Stomach (tissue), 8 donors: ENCODE measurements at regions not wholly inside any gene's neighbourhood (a gene's known extent, or its start where the extent isn't known, plus 50 kb on each side); places are given as distances from the start of the nearest gene placed in this dataset.

Experiments
- DNase-seq, 2 donors: peaks; one replicate each; pipeline versions ENCODE4 v3.0.0 to v3.0.0-alpha.2; 2013 to 2019
- H3K27ac ChIP-seq, 5 donors: fragments of 200-600 bp in 4 of 5; sonication (generic) in 4 of 5; one replicate each; pipeline ENCODE4 v1.5.1; 2013 to 2019; ENCODE audit warnings: mild to moderate bottlenecking in 1 of 5, moderate library complexity in 1 of 5
- H3K27me3 ChIP-seq, 3 donors: fragments of 200-600 bp; sonication (generic); one replicate each; pipeline ENCODE4 v1.5.1; 2017 to 2019; ENCODE audit warnings: mixed run types in 1 of 3
- H3K36me3 ChIP-seq, 4 donors: fragments of 200-600 bp; sonication (generic); 1 replicate in 3 of 4; 2 replicates in 1 of 4; pipeline ENCODE4 v1.5.1; 2016 to 2019
- H3K4me1 ChIP-seq, 4 donors: fragments of 200-600 bp; sonication (generic); one replicate each; pipeline ENCODE4 v1.5.1; 2016 to 2019
- H3K4me3 ChIP-seq, 4 donors: fragments of 200-600 bp; sonication (generic) in 3 of 4; one replicate each; pipeline ENCODE4 v1.5.1; 2016 to 2019; ENCODE audit warnings: mild to moderate bottlenecking in 1 of 4
- H3K9me3 ChIP-seq, 4 donors: fragments of 200-600 bp; sonication (generic); one replicate each; pipeline ENCODE4 v1.5.1; 2016 to 2019
- CTCF ChIP-seq, 7 experiments: fragments of 450-650 bp in 4 of 7; fragments of 200-600 bp in 3 of 7; sonication (generic) in 3 of 7; IDR thresholded peaks; one replicate each; pipeline ENCODE4 v1.5.1; 2016 to 2019; ENCODE audit warnings: antibody characterized with exemption in 7 of 7, control low read depth in 2 of 7, mild to moderate bottlenecking in 1 of 7
- EP300 ChIP-seq: sonication (generic); formaldehyde crosslinking; IDR thresholded peaks from one replicate; pipeline ENCODE4 v1.6.1; 2017; ENCODE audit warnings: antibody characterized with exemption
- POLR2A ChIP-seq, 4 donors: fragments of 450-650 bp; IDR thresholded peaks; one replicate each; pipeline ENCODE4 v1.6.1; 2016; ENCODE audit warnings: antibody characterized with exemption in 4 of 4, control low read depth in 2 of 4, mild to moderate bottlenecking in 1 of 4, moderate library complexity in 1 of 4
- POLR2AphosphoS5 ChIP-seq, 3 donors: sonication (generic); formaldehyde crosslinking; IDR thresholded peaks; one replicate each; pipeline ENCODE4 v1.6.1; 2016; ENCODE audit warnings: antibody characterized with exemption in 3 of 3
- WGBS, 5 donors: extraction: QIAGEN DNeasy Blood & Tissue Kit in 3 of 5; methylation state at CpG; one replicate each; pipeline versions ENCODE4 v1.1.5 to v1.1.7; 2013 to 2018; 5-methylcytosine and 5-hydroxymethylcytosine counted together
- intact Hi-C: fragments of 100-400 bp; cut with DNase I; formaldehyde crosslinking; loops from one replicate; pipeline ENCODE4 v1.15.1; 2023; ENCODE audit warnings: low total_unique reads
- donor health status: healthy with polysubstance abuse.
- donor health status: Bipolar disorder and iron deficiency.
- donor health status: healthy.

GRCh38 chr9:12464910-12465512 is 228.2 kb upstream of the TYRP1 start:
- intact Hi-C loops: no loop called here
- Histone ChIP-seq H3K36me3 (no peaks in the 10 kb centered on the region), H3K27ac (no peak overlapping the region), H3K9me3 (no peaks in the 10 kb centered on the region), H3K27me3 (no peaks in the 10 kb centered on the region), H3K4me3 (no peak overlapping the region), H3K4me1 (no peaks in the 10 kb centered on the region)
- 0 to 2% (median 0%) methylated on average over 2 of the region's 2 CpGs for WGBS, 5 donors
- peak in 1 of 2 donors; percentile 56 for DNase-seq
- TF ChIP-seq EP300: no peak
- peak in 2 of 7 experiments; percentile 31 to 49 for TF ChIP-seq CTCF (IDR thresholded peaks at IDR 0.05)
- TF ChIP-seq POLR2A (IDR thresholded peaks at IDR 0.05): no peak
- no peak for TF ChIP-seq POLR2AphosphoS5 (IDR thresholded peaks at IDR 0.05)

GRCh38 chr9:12469084-12469483 is 224.1 kb upstream of the TYRP1 start:
- Histone ChIP-seq H3K36me3 (no peaks in the 10 kb centered on the region), H3K27me3 (no peaks in the 10 kb centered on the region), H3K4me3 (no peak overlapping the region), H3K9me3 (peaks cover 0 to 3% (median 0%) of the 10 kb centered on the region in 4 donors), H3K27ac (no peak overlapping the region), H3K4me1 (no peaks in the 10 kb centered on the region)
- intact Hi-C loops: no loop called here
- no peak for DNase-seq
- TF ChIP-seq CTCF (IDR thresholded peaks at IDR 0.05) (no peak), EP300 (no peak), POLR2AphosphoS5 (IDR thresholded peaks at IDR 0.05) (no peak), POLR2A (IDR thresholded peaks at IDR 0.05) (no peak)
- whole genome bisulfite sequencing, 5 donors: 86 to 95% (median 91%) methylated on average over 1 of the region's 1 CpG

DNA sequence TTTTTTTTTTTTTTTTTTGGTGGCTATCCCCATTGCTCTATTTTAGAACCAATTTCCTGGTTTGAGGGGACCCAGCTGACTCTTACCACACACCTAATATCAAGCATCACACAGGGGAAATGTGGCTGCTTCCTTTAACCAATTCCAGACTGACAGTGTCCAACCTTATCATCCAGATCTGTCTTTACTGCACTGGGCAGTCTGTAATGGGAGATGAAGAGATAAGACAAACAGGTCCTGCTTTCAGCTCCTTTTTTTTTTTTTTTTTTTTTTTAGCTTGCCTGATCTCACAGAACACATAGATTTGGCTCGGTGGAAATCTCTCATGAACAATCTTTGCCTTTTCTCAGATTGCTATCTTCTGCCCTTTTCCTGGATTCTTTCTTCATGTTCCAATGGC is 198.8 kb upstream of the TYRP1 start:
- 60 to 91% (median 76%) methylated on average over 1 of the region's 1 CpG for WGBS, 5 donors
- H3K9me3 ChIP-seq: no peaks in the 10 kb centered on the region
- intact Hi-C loops: no loop called here
- DNase-seq: no peak
- no peak overlapping the region for H3K27ac ChIP-seq
- H3K4me1 ChIP-seq: no peaks in the 10 kb centered on the region
- TF ChIP-seq EP300 (no peak), CTCF (IDR thresholded peaks at IDR 0.05) (no peak), POLR2A (IDR thresholded peaks at IDR 0.05) (no peak), POLR2AphosphoS5 (IDR thresholded peaks at IDR 0.05) (no peak)
- H3K27me3 ChIP-seq: no peaks in the 10 kb centered on the region
- no peak overlapping the region for H3K4me3 ChIP-seq
- H3K36me3 ChIP-seq: no peaks in the 10 kb centered on the region

DNA sequence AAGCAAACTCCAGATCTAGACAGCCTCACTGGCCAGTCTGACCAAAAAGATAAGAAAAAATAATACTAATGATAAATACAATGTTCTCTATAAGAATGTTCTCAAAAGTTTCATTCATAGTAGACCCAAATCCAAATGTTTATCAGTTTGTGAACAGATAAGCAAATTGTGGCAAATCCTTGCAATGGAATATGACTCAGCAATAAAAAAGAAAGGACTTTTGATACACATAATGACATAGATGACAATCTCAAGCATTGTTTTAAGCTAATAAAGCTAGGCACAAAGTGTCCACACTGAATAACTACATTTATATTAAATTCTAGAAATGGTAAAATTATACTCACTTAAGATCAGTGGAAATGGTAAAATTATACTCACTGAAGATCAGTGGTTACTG is 195.4 kb upstream of the TYRP1 start:
- H3K4me1 ChIP-seq: no peaks in the 10 kb centered on the region
- H3K36me3 ChIP-seq: no peaks in the 10 kb centered on the region
- H3K4me3 ChIP-seq: no peak overlapping the region
- no peak for DNase-seq
- H3K9me3 ChIP-seq: no peaks in the 10 kb centered on the region
- no peak for TF ChIP-seq POLR2A (IDR thresholded peaks at IDR 0.05)
- no peak for TF ChIP-seq EP300
- TF ChIP-seq POLR2AphosphoS5 (IDR thresholded peaks at IDR 0.05): no peak
- TF ChIP-seq CTCF (IDR thresholded peaks at IDR 0.05): no peak
- H3K27ac ChIP-seq: no peak overlapping the region
- no peaks in the 10 kb centered on the region for H3K27me3 ChIP-seq
- intact Hi-C loops: no loop called here
